Calu3 (cell line): ENCODE measurements at regions not wholly inside any gene's neighbourhood (a gene's known extent, or its start where the extent isn't known, plus 50 kb on each side); places are given as distances from the start of the nearest gene placed in this dataset.

ENCODE experiments used
- BruUV-seq: library from RNA; stranded (reverse); fragments of 400-500 nt; replicated peaks from 2 replicates; lab custom pipeline; 2021; lab: Mats Ljungman, UMichigan
- CTCF ChIA-PET: fragments of 300-600 bp; sonication (Branson Sonifier 250); formaldehyde crosslinking; loops from one replicate; lab custom pipeline; 2022; ENCODE audit warnings: antibody characterized with exemption; lab: Charles Lee
- DNase-seq: peaks from one replicate; pipeline ENCODE4 v3.0.0; 2022
- H3K27ac Mint-ChIP-seq: one replicate; pipeline ENCODE4 v1.8.0; 2022; ENCODE audit warnings: mixed read lengths; ENCODE audit not compliant: unreplicated experiment
- H3K27me3 Mint-ChIP-seq: one replicate; pipeline ENCODE4 v1.8.0; 2022; ENCODE audit warnings: mixed read lengths; ENCODE audit not compliant: unreplicated experiment
- H3K36me3 Mint-ChIP-seq: one replicate; pipeline ENCODE4 v1.8.0; 2022; ENCODE audit warnings: mild to moderate bottlenecking, moderate library complexity, mixed read lengths; ENCODE audit not compliant: insufficient read depth, unreplicated experiment
- H3K4me1 Mint-ChIP-seq: one replicate; pipeline ENCODE4 v1.8.0; 2022; ENCODE audit warnings: mild to moderate bottlenecking, low read depth, mixed read lengths; ENCODE audit not compliant: unreplicated experiment
- H3K4me3 Mint-ChIP-seq: one replicate; pipeline ENCODE4 v1.8.0; 2022; ENCODE audit warnings: mild to moderate bottlenecking, low read depth, moderate library complexity, mixed read lengths; ENCODE audit not compliant: unreplicated experiment
- H3K9me3 Mint-ChIP-seq: one replicate; pipeline ENCODE4 v1.8.0; 2022; ENCODE audit warnings: low read depth, mixed read lengths; ENCODE audit not compliant: unreplicated experiment
- intact Hi-C: fragments of 100-400 bp; cut with micrococcal nuclease; formaldehyde crosslinking; loops from one replicate; pipeline ENCODE4 v1.10.0; 2022; ENCODE audit not compliant: unreplicated experiment
- TF ChIP-seq, protein P1 (sequence below): fragments of 200-600 bp; IDR thresholded peaks from one replicate; pipeline ENCODE4 v1.8.0; 2022; ENCODE audit warnings: antibody characterized with exemption; ENCODE audit not compliant: unreplicated experiment

GRCh38 chr14:24706351-24706750 lies 72.4 kb upstream of the GZMB start:
- CTCF ChIA-PET, result interaction anchor here (1.0 kb wide), 1 partner anchor 10 kb away, joined by 5 read pairs; no protein-coding TSS in a partner anchor
- TF ChIP-seq, protein P1, sequence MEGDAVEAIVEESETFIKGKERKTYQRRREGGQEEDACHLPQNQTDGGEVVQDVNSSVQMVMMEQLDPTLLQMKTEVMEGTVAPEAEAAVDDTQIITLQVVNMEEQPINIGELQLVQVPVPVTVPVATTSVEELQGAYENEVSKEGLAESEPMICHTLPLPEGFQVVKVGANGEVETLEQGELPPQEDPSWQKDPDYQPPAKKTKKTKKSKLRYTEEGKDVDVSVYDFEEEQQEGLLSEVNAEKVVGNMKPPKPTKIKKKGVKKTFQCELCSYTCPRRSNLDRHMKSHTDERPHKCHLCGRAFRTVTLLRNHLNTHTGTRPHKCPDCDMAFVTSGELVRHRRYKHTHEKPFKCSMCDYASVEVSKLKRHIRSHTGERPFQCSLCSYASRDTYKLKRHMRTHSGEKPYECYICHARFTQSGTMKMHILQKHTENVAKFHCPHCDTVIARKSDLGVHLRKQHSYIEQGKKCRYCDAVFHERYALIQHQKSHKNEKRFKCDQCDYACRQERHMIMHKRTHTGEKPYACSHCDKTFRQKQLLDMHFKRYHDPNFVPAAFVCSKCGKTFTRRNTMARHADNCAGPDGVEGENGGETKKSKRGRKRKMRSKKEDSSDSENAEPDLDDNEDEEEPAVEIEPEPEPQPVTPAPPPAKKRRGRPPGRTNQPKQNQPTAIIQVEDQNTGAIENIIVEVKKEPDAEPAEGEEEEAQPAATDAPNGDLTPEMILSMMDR, result no peak
- DNase-seq, result no peak
- BruUV-seq, result no TSS peak
- Mint-ChIP-seq H3K4me3 (no peak overlapping the region), H3K27ac (no peak overlapping the region), H3K9me3 (no peaks in the 10 kb centered on the region), H3K4me1 (no peaks in the 10 kb centered on the region), H3K27me3 (peaks cover 39% of the 10 kb centered on the region), H3K36me3 (no peaks in the 10 kb centered on the region)
- intact Hi-C loops, result no loop called here

DNA sequence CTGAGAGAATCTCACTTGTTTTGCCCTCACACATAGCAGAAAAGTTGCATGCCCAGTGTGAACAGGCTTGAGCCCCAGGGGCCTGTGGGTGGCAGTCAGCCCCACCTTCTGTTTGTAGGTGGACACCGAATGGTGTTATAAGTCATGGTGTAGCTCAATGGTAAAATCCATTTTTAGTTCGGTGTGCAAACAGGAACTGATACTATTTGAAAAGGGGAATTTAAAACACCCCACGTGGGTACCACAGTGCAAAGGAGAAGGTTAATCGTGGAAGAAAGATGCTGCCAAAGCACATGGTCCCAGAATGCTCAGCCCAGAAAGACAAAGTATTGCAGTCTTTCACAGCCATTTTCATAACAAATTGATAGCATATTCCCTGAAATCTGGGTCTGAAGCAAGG lies 71.8 kb upstream of the GZMB start:
- intact Hi-C loops, result no loop called here
- Mint-ChIP-seq H3K4me3 (no peak overlapping the region), H3K27ac (no peak overlapping the region), H3K36me3 (no peaks in the 10 kb centered on the region), H3K27me3 (peaks cover 39% of the 10 kb centered on the region), H3K4me1 (no peaks in the 10 kb centered on the region), H3K9me3 (no peaks in the 10 kb centered on the region)
- DNase-seq, result no peak
- no TSS peak for BruUV-seq
- CTCF ChIA-PET, result interaction anchor here (1.0 kb wide), 1 partner anchor 10 kb away, joined by 5 read pairs; no protein-coding TSS in a partner anchor
- TF ChIP-seq, protein P1, result no peak

DNA sequence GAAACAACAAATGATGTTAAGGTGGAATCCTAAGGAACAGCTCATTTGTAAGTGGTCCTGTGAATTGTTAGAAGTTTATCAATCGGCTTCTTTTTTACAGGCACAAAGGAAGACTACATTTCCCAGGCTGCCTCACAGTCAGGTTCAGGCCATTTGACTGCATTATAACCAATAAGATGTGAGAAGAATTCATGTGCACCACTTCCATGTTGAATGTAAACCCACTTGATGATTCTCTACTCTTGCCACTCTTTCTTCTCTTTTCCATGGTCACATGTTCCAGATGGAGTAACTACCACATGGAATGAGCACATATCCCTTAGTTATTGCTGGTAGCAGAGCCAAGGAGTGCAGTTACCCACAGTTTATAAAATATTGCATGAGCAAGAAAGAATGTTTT lies 67.1 kb upstream of the GZMB start:
- intact Hi-C loops, result no loop called here
- Mint-ChIP-seq H3K36me3 (no peaks in the 10 kb centered on the region), H3K4me1 (no peaks in the 10 kb centered on the region), H3K9me3 (no peaks in the 10 kb centered on the region), H3K27me3 (peaks cover 26% of the 10 kb centered on the region), H3K4me3 (no peak overlapping the region), H3K27ac (no peak overlapping the region)
- TF ChIP-seq, protein P1, result no peak
- CTCF ChIA-PET, result interaction anchor here (0.6 kb wide), 1 partner anchor 301 kb away, joined by 3 read pairs; no protein-coding TSS in a partner anchor
- no TSS peak for BruUV-seq
- no peak for DNase-seq

DNA sequence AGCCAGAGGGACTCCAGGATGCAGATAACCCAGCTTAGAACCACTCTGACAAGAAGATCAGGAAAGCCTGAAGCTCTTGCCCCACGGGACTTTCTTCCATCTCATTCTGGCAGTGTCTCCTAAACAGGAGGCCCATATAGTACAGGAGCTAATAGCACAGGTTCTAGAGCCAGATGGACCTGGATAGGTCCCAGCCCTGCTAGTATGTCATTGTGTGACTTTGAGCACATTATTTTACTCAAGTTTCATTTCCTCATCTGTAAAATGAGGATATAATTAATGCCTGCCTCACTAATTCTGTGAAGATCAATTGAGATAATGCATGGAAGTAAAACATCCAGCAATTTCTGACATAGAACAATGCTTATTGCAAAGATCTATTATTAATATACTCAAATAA lies 66.5 kb upstream of the GZMB start:
- Mint-ChIP-seq H3K27me3 (peaks cover 25% of the 10 kb centered on the region), H3K4me1 (no peaks in the 10 kb centered on the region), H3K27ac (no peak overlapping the region), H3K9me3 (no peaks in the 10 kb centered on the region), H3K4me3 (no peak overlapping the region), H3K36me3 (no peaks in the 10 kb centered on the region)
- TF ChIP-seq, protein P1, result no peak
- intact Hi-C loops, result no loop called here
- CTCF ChIA-PET, result no interaction called here
- BruUV-seq, result no TSS peak
- DNase-seq, result no peak
